GM12872 (cell line): ENCODE measurements at regions not wholly inside any gene's neighbourhood (a gene's known extent, or its start where the extent isn't known, plus 50 kb on each side); places are given as distances from the start of the nearest gene placed in this dataset.

ENCODE experiments used
- TF ChIP-seq, protein P1 (sequence below): IDR thresholded peaks from 3 replicates; pipeline ENCODE4 v1.5.1; 2011; ENCODE audit warnings: low read depth, mild to moderate bottlenecking, low read length, moderate library complexity; ENCODE audit not compliant: insufficient read depth

DNA sequence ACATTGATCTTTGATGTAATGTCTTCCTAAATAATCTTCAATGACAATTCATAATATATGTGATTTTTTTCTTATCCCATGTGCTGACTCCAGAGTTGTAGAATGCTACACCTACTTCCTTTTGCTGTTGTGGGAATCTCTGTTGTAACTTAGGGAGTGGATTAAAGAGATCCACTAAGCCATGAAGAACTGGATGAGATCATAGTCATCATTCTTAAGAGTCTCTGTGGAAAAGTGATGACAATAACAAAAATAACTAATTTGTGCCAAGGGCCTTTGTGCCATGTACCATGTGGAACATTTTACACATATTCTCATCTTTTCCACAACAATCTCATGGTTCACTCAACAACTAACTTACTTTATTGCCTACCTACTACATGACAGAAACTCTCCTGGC lies 162.9 kb upstream of the PDZRN3 start:
- TF ChIP-seq, protein P1, sequence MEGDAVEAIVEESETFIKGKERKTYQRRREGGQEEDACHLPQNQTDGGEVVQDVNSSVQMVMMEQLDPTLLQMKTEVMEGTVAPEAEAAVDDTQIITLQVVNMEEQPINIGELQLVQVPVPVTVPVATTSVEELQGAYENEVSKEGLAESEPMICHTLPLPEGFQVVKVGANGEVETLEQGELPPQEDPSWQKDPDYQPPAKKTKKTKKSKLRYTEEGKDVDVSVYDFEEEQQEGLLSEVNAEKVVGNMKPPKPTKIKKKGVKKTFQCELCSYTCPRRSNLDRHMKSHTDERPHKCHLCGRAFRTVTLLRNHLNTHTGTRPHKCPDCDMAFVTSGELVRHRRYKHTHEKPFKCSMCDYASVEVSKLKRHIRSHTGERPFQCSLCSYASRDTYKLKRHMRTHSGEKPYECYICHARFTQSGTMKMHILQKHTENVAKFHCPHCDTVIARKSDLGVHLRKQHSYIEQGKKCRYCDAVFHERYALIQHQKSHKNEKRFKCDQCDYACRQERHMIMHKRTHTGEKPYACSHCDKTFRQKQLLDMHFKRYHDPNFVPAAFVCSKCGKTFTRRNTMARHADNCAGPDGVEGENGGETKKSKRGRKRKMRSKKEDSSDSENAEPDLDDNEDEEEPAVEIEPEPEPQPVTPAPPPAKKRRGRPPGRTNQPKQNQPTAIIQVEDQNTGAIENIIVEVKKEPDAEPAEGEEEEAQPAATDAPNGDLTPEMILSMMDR = no peak

DNA sequence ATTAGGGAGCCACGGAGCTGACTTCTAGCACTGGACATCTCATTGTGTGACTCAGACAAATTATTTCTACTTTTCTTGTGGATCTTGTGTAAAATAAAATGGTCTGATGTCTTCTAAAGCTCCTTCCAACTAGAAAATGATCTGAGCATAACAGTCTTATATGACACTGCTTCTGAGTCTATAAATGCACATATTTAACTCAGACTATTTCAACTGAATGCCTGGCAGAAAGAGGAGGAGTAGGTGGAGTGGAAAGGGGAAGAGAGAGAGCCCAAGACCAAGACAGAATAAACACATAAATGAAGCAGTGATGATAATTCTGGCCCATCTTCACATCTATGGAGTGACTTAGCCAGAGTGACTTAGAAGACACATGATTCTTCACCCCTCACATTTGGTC lies 162.3 kb upstream of the PDZRN3 start:
- TF ChIP-seq, protein P1 = no peak

GRCh38 chr3:73786321-73786807 lies 161.6 kb upstream of the PDZRN3 start:
- TF ChIP-seq, protein P1 = no peak

DNA sequence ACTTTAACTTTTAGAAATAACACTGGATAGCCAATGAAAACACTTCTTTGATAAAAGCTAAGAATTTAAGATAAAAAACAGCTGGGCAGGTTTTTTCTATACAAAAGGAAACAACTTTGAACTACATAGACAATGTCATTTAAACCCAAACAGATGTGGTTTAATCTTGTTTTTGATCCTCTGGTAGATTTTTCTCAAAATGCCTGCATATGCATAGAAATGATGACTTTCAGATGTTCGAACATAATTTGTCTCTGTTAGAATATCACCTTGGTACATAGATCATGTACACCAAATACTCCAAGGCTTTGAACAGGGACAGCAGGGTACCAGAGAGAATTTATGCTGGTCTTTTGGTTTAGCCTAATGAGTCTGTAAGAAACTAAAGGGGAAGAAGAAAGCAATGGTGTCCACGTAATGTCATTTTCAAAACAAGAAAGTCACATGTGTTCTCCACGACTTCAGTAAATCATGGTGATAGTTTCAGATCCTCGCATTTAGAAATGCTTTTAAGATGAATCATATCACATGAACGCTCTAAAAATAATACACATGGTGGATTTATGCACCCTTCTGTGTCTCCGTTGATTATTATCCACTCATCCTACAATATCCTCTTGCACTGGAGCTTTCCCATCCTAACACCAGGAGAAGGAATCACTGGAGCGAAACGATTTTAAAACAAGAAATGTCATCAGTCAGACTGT lies 160.1 kb upstream of the PDZRN3 start:
- TF ChIP-seq, protein P1 = no peak

- TF ChIP-seq, protein P1 = no peak
Measured at GRCh38 chr3:73783811-73784210, 159.1 kb upstream of the PDZRN3 start.

DNA sequence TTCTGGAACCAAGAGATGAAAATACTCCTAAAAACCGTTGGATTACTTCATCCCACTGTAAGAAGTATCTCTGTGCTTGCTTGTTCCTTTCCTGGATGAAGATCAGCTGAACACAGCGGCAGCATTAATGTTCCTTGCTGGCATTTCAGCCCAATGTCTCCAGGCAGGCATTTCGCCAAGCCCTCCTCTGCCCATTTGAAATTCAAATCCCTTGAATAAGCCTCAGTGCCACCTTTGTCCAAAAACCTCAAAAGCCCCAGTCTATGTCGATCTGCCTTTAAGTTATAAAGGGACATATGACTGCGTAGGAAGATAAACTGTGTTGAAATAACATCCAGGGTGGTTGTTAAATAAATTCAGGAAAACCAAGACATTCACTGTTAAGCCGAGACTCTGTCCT lies 156.8 kb upstream of the PDZRN3 start:
- TF ChIP-seq, protein P1 = no peak

DNA sequence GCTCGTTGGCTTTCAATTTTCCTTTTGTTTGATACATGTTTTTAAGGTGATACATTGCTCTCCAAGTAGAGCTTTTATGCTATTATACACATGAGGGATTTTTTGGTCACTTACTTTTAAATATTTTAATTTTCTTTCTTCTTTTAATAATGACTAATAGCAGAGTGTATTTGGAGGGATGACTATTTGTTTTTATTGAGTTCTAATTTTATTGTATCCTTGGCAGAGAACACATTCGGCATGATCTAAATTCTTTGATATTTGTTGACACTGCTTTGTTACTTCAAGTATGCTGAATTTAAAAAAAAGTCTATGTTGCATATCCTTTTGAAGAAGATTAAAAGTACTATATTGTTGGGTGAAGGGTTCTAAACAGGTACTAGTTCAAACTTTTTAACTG lies 149.9 kb upstream of the PDZRN3 start:
- TF ChIP-seq, protein P1 = no peak
